Suprapubic skin (tissue), 4 donors: ENCODE measurements at regions not wholly inside any gene's neighbourhood (a gene's known extent, or its start where the extent isn't known, plus 50 kb on each side); places are given as distances from the start of the nearest gene placed in this dataset.

ENCODE experiments used
- EP300 ChIP-seq: sonication (generic); formaldehyde crosslinking; IDR thresholded peaks from one replicate; pipeline ENCODE4 v1.6.1; 2017; ENCODE audit warnings: antibody characterized with exemption
- POLR2A ChIP-seq, 2 donors: fragments of 450-650 bp; IDR thresholded peaks; one replicate each; pipeline ENCODE4 v1.6.1; 2017; ENCODE audit warnings: antibody characterized with exemption in 2 of 2, mild to moderate bottlenecking in 2 of 2, moderate library complexity in 2 of 2
- POLR2AphosphoS5 ChIP-seq, 3 donors: sonication (generic); formaldehyde crosslinking; IDR thresholded peaks; one replicate each; pipeline ENCODE4 v1.6.1; 2017; ENCODE audit warnings: antibody characterized with exemption in 3 of 3
- TF ChIP-seq, protein P1 (sequence below), 2 donors: fragments of 200-600 bp in 1 of 2; fragments of 450-650 bp in 1 of 2; sonication (generic) in 1 of 2; IDR thresholded peaks; one replicate each; pipeline ENCODE4 v1.5.1; 2016 to 2019; ENCODE audit warnings: antibody characterized with exemption in 2 of 2, mild to moderate bottlenecking in 1 of 2, moderate library complexity in 1 of 2

DNA sequence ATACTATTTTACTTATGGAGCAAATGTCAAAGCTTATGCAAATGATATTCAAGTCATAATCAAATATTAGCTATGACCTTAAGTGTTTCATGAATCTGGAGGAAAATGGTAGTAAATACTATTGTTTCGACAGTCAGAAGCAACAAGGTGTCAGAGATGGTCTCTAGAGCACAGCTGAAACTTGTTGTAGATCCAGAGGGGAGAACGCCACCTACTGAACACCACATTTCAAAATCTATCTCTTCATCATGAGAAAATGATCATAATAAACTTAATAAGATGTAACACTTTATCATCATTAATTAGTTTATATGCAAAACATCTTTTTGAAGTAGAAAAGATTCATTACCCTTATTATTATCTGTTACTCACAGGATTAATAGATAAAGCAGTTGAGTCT is 418.7 kb downstream of the GATA3 start:
- TF ChIP-seq POLR2AphosphoS5 (IDR thresholded peaks at IDR 0.05) (no peak), POLR2A (IDR thresholded peaks at IDR 0.05) (no peak), EP300 (no peak)
- TF ChIP-seq, protein P1, sequence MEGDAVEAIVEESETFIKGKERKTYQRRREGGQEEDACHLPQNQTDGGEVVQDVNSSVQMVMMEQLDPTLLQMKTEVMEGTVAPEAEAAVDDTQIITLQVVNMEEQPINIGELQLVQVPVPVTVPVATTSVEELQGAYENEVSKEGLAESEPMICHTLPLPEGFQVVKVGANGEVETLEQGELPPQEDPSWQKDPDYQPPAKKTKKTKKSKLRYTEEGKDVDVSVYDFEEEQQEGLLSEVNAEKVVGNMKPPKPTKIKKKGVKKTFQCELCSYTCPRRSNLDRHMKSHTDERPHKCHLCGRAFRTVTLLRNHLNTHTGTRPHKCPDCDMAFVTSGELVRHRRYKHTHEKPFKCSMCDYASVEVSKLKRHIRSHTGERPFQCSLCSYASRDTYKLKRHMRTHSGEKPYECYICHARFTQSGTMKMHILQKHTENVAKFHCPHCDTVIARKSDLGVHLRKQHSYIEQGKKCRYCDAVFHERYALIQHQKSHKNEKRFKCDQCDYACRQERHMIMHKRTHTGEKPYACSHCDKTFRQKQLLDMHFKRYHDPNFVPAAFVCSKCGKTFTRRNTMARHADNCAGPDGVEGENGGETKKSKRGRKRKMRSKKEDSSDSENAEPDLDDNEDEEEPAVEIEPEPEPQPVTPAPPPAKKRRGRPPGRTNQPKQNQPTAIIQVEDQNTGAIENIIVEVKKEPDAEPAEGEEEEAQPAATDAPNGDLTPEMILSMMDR (IDR thresholded peaks at IDR 0.05): no peak
